Endothelial cell (in vitro differentiated cells): ENCODE measurements at regions not wholly inside any gene's neighbourhood (a gene's known extent, or its start where the extent isn't known, plus 50 kb on each side); places are given as distances from the start of the nearest gene placed in this dataset.

Source experiments
- DNase-seq: peaks from one replicate; pipeline ENCODE4 v3.0.0; 2021; ENCODE audit warnings: low spot score
- H3K27ac Mint-ChIP-seq: one replicate; pipeline ENCODE4 v1.8.0; 2021; ENCODE audit warnings: mixed read lengths, inconsistent platforms; ENCODE audit not compliant: unreplicated experiment
- H3K27me3 Mint-ChIP-seq: one replicate; pipeline ENCODE4 v1.8.0; 2021; ENCODE audit warnings: mild to moderate bottlenecking, moderate library complexity, mixed read lengths, inconsistent platforms; ENCODE audit not compliant: unreplicated experiment
- H3K36me3 Mint-ChIP-seq: one replicate; pipeline ENCODE4 v1.8.0; 2021; ENCODE audit warnings: mild to moderate bottlenecking, low read depth, mixed read lengths, inconsistent platforms; ENCODE audit not compliant: unreplicated experiment
- H3K4me1 Mint-ChIP-seq: one replicate; pipeline ENCODE4 v1.8.0; 2021; ENCODE audit warnings: mild to moderate bottlenecking, mixed read lengths, inconsistent platforms; ENCODE audit not compliant: unreplicated experiment
- H3K4me3 Mint-ChIP-seq: one replicate; pipeline ENCODE4 v1.8.0; 2021; ENCODE audit warnings: mild to moderate bottlenecking, mixed read lengths, inconsistent platforms; ENCODE audit not compliant: unreplicated experiment
- H3K9me3 Mint-ChIP-seq: one replicate; pipeline ENCODE4 v1.8.0; 2021; ENCODE audit warnings: mixed read lengths, inconsistent platforms; ENCODE audit not compliant: unreplicated experiment
- TF ChIP-seq, protein P1 (sequence below): fragments of 200-600 bp; sonication (generic); IDR thresholded peaks from one replicate; pipeline ENCODE4 v1.5.0; 2021; ENCODE audit warnings: antibody characterized with exemption; ENCODE audit not compliant: unreplicated experiment

DNA sequence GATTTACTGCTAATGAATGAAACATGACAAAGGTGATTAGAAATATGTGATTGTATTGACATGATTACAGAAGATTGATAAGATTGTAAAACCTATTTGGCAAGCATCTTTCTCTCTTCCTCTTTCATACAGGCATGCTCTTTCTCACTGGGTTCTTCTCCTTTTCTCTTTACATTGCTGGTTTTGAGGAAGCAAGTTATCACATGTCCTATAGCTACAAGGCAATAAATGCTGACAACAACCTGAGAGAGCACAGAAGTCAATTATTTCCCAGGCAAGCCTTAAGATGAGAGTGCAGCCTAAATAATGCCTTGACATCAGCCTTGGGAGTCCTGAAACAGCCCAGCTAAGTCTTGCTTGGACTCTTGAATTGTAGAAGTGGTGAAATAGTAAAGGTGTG, 875.0 kb downstream of the SLITRK1 start:
- Mint-ChIP-seq H3K27me3 (no peaks in the 10 kb centered on the region), H3K4me3 (no peak overlapping the region), H3K4me1 (no peaks in the 10 kb centered on the region), H3K27ac (no peak overlapping the region), H3K9me3 (no peaks in the 10 kb centered on the region), H3K36me3 (no peaks in the 10 kb centered on the region)
- TF ChIP-seq, protein P1, sequence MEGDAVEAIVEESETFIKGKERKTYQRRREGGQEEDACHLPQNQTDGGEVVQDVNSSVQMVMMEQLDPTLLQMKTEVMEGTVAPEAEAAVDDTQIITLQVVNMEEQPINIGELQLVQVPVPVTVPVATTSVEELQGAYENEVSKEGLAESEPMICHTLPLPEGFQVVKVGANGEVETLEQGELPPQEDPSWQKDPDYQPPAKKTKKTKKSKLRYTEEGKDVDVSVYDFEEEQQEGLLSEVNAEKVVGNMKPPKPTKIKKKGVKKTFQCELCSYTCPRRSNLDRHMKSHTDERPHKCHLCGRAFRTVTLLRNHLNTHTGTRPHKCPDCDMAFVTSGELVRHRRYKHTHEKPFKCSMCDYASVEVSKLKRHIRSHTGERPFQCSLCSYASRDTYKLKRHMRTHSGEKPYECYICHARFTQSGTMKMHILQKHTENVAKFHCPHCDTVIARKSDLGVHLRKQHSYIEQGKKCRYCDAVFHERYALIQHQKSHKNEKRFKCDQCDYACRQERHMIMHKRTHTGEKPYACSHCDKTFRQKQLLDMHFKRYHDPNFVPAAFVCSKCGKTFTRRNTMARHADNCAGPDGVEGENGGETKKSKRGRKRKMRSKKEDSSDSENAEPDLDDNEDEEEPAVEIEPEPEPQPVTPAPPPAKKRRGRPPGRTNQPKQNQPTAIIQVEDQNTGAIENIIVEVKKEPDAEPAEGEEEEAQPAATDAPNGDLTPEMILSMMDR = no peak
- DNase-seq = no peak

DNA sequence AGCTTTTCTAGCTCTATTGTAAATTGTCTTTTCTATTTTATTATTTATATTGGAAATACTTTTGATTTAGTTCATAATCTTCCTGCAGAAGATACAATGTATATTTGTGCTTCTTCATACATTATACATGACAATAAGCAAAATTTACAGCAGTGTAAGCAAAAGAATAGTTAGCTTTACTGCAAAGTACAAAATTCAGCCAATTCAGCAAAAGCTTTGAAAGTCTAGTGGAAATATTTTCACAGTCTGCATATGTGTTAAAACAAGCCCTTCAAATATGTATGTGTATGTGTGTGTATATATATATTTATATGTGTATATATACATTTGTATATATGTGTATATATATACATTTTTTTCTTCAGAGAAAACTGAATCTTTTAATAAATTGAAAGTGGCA, 879.1 kb downstream of the SLITRK1 start:
- H3K9me3 Mint-ChIP-seq = no peaks in the 10 kb centered on the region
- no peaks in the 10 kb centered on the region for H3K4me1 Mint-ChIP-seq
- TF ChIP-seq, protein P1 = no peak

DNA sequence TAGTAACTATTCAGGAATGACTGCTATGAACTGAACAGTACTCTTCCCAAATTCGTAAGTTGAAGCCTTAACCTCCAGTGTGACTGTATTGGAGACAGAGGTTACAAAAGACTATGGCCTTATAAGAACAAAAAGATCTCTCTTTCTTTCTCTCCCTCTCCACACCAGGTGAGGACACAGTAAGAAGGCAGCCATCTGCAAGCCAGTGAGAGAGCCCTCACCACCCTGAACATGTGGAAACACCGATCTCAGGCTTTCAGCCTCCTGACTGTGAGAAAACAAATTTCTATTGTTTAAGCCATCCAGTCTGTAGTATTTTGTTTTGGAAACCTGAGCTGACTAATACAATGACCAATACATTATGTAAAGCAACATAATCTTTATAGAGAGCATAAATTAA, 888.9 kb downstream of the SLITRK1 start:
- no peak overlapping the region for H3K27ac Mint-ChIP-seq

More for the DNA sequence above, 879.1 kb downstream of the SLITRK1 start:
- H3K27me3 Mint-ChIP-seq = no peaks in the 10 kb centered on the region
- H3K4me3 Mint-ChIP-seq = no peak overlapping the region
- no peak overlapping the region for H3K27ac Mint-ChIP-seq
- no peak for DNase-seq
- H3K36me3 Mint-ChIP-seq = no peaks in the 10 kb centered on the region

DNA sequence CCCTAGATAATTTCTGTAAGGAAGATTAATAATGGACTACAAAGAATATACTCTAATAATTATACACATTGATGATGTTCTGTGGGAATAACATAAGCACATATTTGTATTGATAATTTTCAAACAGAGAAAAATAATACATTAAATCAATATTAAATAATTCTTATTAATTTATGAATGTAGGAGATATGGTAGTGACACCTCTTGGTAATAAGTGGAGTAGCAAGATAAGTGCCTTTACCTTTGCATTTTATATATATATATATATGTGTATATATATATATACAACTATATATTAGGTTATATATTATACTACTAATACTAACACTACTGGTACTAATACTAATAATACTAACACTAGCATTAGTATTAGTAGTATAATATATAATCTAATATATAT, 905.8 kb downstream of the SLITRK1 start:
- Mint-ChIP-seq H3K36me3 (no peaks in the 10 kb centered on the region), H3K27ac (no peak overlapping the region), H3K9me3 (no peaks in the 10 kb centered on the region), H3K4me3 (no peak overlapping the region), H3K4me1 (no peaks in the 10 kb centered on the region), H3K27me3 (no peaks in the 10 kb centered on the region)
- DNase-seq = no peak
- TF ChIP-seq, protein P1 = no peak

More for the DNA sequence above, 888.9 kb downstream of the SLITRK1 start:
- no peak overlapping the region for H3K4me3 Mint-ChIP-seq
- H3K36me3 Mint-ChIP-seq = no peaks in the 10 kb centered on the region
- DNase-seq = no peak
- no peaks in the 10 kb centered on the region for H3K9me3 Mint-ChIP-seq
- H3K4me1 Mint-ChIP-seq = no peaks in the 10 kb centered on the region
- H3K27me3 Mint-ChIP-seq = no peaks in the 10 kb centered on the region
- TF ChIP-seq, protein P1 = no peak

DNA sequence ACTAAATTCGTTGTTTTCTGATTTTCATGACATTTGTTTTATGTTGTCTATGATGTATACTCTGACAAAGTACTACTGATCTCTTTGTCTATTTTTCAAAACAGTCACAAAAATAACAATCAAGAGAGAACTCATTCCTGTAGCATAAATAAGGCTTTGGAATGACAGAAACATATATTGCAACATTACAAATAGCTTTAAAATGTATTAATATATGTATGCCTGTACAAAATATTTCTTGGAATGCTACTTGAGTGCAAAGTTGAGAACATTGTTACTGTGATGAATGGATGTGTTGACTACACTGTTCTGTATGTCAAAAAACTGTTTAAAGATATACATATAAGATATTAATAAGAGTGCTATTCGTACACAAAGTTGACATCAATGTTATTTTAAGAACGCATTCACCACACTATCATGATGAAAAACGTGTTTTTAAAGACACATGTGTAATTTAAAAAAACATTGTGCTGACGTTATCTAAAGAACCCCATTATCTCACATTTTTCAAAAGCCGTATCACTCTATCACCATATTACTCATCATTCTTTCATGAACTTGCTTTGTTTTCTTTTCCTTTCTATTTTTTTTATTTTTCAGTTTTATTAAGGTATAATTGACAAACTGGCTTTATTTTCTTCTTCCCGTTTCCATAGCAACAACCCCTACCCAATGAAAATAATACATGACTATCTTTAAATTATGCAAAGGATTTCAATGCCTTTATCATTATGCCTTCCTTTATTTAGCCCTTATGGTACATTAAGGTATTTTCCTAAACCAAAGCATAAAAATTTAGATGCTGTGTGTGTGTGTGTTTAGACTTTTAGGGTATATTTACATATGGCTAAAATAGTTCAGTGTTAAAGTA, 918.8 kb downstream of the SLITRK1 start:
- peaks cover 2% of the 10 kb centered on the region for H3K4me1 Mint-ChIP-seq
- DNase-seq = no peak
- no peak overlapping the region for H3K4me3 Mint-ChIP-seq
- no peaks in the 10 kb centered on the region for H3K36me3 Mint-ChIP-seq
- no peaks in the 10 kb centered on the region for H3K27me3 Mint-ChIP-seq
- TF ChIP-seq, protein P1 = no peak
- H3K27ac Mint-ChIP-seq = no peak overlapping the region
- H3K9me3 Mint-ChIP-seq = no peaks in the 10 kb centered on the region
